ENCODE measurements at regions not wholly inside any gene's neighbourhood (a gene's known extent, or its start where the extent isn't known, plus 50 kb on each side); places are given as distances from the start of the nearest gene placed in this dataset.

- no peaks in the 10 kb centered on the region for H3K9me3 ChIP-seq
- peaks cover 0 to 3% (median 0%) of the 10 kb centered on the region in 7 donors for H3K27me3 ChIP-seq
Observed at GRCh38 chr2:14723684-14724083, 91.2 kb downstream of the LRATD1 start.

GRCh38 chr2:14735696-14736095 lies 103.2 kb downstream of the LRATD1 start:
- Histone ChIP-seq H3K4me1 (no peaks in the 10 kb centered on the region), H3K4me3 (no peak overlapping the region), H3K27ac (no peak overlapping the region), H3K9me3 (no peaks in the 10 kb centered on the region), H3K36me3 (no peaks in the 10 kb centered on the region), H3K27me3 (no peaks in the 10 kb centered on the region)
- WGBS, 2 donors, result 75 to 77% methylated on average over 4 of the region's 4 CpGs
- no peak for TF ChIP-seq CTCF (IDR thresholded peaks at IDR 0.05)
- DNase-seq (no peak), ATAC-seq (no peak)
- intact Hi-C loops (cut with DNase I), result no loop called here

More at GRCh38 chr2:14723684-14724083, 91.2 kb downstream of the LRATD1 start:
- no peak for TF ChIP-seq CTCF (IDR thresholded peaks at IDR 0.05)
- Histone ChIP-seq H3K4me1 (no peaks in the 10 kb centered on the region), H3K27ac (no peak overlapping the region), H3K36me3 (no peaks in the 10 kb centered on the region), H3K4me3 (no peak overlapping the region)
- 74 to 77% methylated on average over 5 of the region's 5 CpGs for WGBS, 2 donors
- no peak for ATAC-seq
- intact Hi-C loops (cut with DNase I), result no loop called here
- DNase-seq, result no peak

GRCh38 chr2:14737201-14737600 lies 104.7 kb downstream of the LRATD1 start:
- no peaks in the 10 kb centered on the region for H3K9me3 ChIP-seq
- no peaks in the 10 kb centered on the region for H3K4me1 ChIP-seq
- intact Hi-C loops (cut with DNase I), result no loop called here
- no peaks in the 10 kb centered on the region for H3K36me3 ChIP-seq
- 23 to 45% methylated on average over 1 of the region's 1 CpG for WGBS, 2 donors
- no peak overlapping the region for H3K4me3 ChIP-seq
- H3K27me3 ChIP-seq, result no peaks in the 10 kb centered on the region
- no peak for ATAC-seq
- TF ChIP-seq CTCF (IDR thresholded peaks at IDR 0.05), result no peak
- H3K27ac ChIP-seq, result no peak overlapping the region
- DNase-seq, result no peak

GRCh38 chr2:14743861-14744260 lies 111.3 kb downstream of the LRATD1 start:
- no peak for TF ChIP-seq CTCF (IDR thresholded peaks at IDR 0.05)
- no peaks in the 10 kb centered on the region for H3K27me3 ChIP-seq
- no peak overlapping the region for H3K4me3 ChIP-seq
- peaks cover 0 to 11% (median 0%) of the 10 kb centered on the region in 11 donors for H3K9me3 ChIP-seq
- no peak overlapping the region for H3K27ac ChIP-seq
- intact Hi-C loops (cut with DNase I), result no loop called here
- peaks cover 0 to 3% (median 0%) of the 10 kb centered on the region in 9 donors for H3K4me1 ChIP-seq
- DNase-seq, result no peak
- no peak for ATAC-seq
- WGBS, 2 donors, result 76 to 93% methylated on average over 1 of the region's 1 CpG
- no peaks in the 10 kb centered on the region for H3K36me3 ChIP-seq
